ENCODE measurements at regions not wholly inside any gene's neighbourhood (a gene's known extent, or its start where the extent isn't known, plus 50 kb on each side); places are given as distances from the start of the nearest gene placed in this dataset.

GRCh38 chr13:22463089-22463488, 717.7 kb upstream of the SGCG start:
- no peak overlapping the region for H3K4me3 ChIP-seq (ENCODE audit: low read length)
- DNase-seq (ENCODE audit: low read depth), result no peak
- TF ChIP-seq CTCF (conservative IDR thresholded peaks at IDR 0.05; ENCODE audit: low read depth, low read length), result no peak

GRCh38 chr13:22468045-22468444, 712.7 kb upstream of the SGCG start:
- no peak overlapping the region for H3K4me3 ChIP-seq (ENCODE audit: low read length)
- DNase-seq (ENCODE audit: low read depth), result no peak
- TF ChIP-seq CTCF (conservative IDR thresholded peaks at IDR 0.05; ENCODE audit: low read depth, low read length), result no peak

GRCh38 chr13:22468824-22469223, 712.0 kb upstream of the SGCG start:
- no peak for TF ChIP-seq CTCF (conservative IDR thresholded peaks at IDR 0.05; ENCODE audit: low read depth, low read length)
- H3K4me3 ChIP-seq (ENCODE audit: low read length), result no peak overlapping the region
- no peak for DNase-seq (ENCODE audit: low read depth)

- TF ChIP-seq CTCF (conservative IDR thresholded peaks at IDR 0.05; ENCODE audit: low read depth, low read length), result no peak
- H3K4me3 ChIP-seq (ENCODE audit: low read length), result no peak overlapping the region
- no peak for DNase-seq (ENCODE audit: low read depth)
Observed at GRCh38 chr13:22469452-22469851, 711.3 kb upstream of the SGCG start.

GRCh38 chr13:22470075-22470474, 710.7 kb upstream of the SGCG start:
- no peak for TF ChIP-seq CTCF (conservative IDR thresholded peaks at IDR 0.05; ENCODE audit: low read depth, low read length)
- H3K4me3 ChIP-seq (ENCODE audit: low read length), result no peak overlapping the region
- DNase-seq (ENCODE audit: low read depth), result no peak

GRCh38 chr13:22482496-22483000, 698.2 kb upstream of the SGCG start:
- TF ChIP-seq CTCF (conservative IDR thresholded peaks at IDR 0.05; ENCODE audit: low read depth, low read length), result no peak
- no peak overlapping the region for H3K4me3 ChIP-seq (ENCODE audit: low read length)
- DNase-seq (ENCODE audit: low read depth), result no peak

- no peak for TF ChIP-seq CTCF (conservative IDR thresholded peaks at IDR 0.05; ENCODE audit: low read depth, low read length)
- DNase-seq (ENCODE audit: low read depth), result no peak
- H3K4me3 ChIP-seq (ENCODE audit: low read length), result no peak overlapping the region
Observed at GRCh38 chr13:22483276-22483675, 697.5 kb upstream of the SGCG start.

Data from retinal pigment epithelial cell (primary cell).